Gastrocnemius medialis (tissue), 4 donors: ENCODE measurements at regions not wholly inside any gene's neighbourhood (a gene's known extent, or its start where the extent isn't known, plus 50 kb on each side); places are given as distances from the start of the nearest gene placed in this dataset.

Experiments used
- ATAC-seq, 2 donors: fragments of 150-250 bp; one replicate each; pipeline ENCODE4 v1.9.1; 2016
- DNase-seq, 2 donors: peaks; one replicate each; pipeline ENCODE4 v3.0.0-alpha.2; 2019
- H3K27ac ChIP-seq, 4 donors: fragments of 200-600 bp; sonication (generic); 1 replicate in 1 of 4; 2 replicates in 3 of 4; pipeline ENCODE4 v1.5.1; 2016 to 2018; ENCODE audit warnings: mild to moderate bottlenecking in 2 of 4, moderate library complexity in 1 of 4
- H3K27me3 ChIP-seq, 3 donors: fragments of 200-600 bp; sonication (generic) in 2 of 3; 1 replicate in 1 of 3; 2 replicates in 2 of 3; pipeline versions ENCODE4 v1.5.1 to v1.6.0; 2016 to 2019; ENCODE audit warnings: mild to moderate bottlenecking in 1 of 3, moderate library complexity in 1 of 3
- H3K36me3 ChIP-seq, 2 donors: fragments of 200-600 bp; sonication (generic) in 1 of 2; one replicate each; pipeline ENCODE4 v1.5.1; 2017 to 2018
- H3K4me1 ChIP-seq, 2 donors: fragments of 200-600 bp; sonication (generic) in 1 of 2; one replicate each; pipeline ENCODE4 v1.5.1; 2016 to 2017; ENCODE audit warnings: mild to moderate bottlenecking in 2 of 2
- H3K4me3 ChIP-seq, 4 donors: fragments of 200-600 bp; sonication (generic) in 3 of 4; 1 replicate in 1 of 4; 2 replicates in 3 of 4; pipeline ENCODE4 v1.5.1; 2016 to 2019; ENCODE audit warnings: mild to moderate bottlenecking in 2 of 4
- H3K9me3 ChIP-seq, 3 donors: fragments of 200-600 bp; sonication (generic) in 2 of 3; 1 replicate in 1 of 3; 2 replicates in 2 of 3; pipeline ENCODE4 v1.5.1; 2016 to 2019
- POLR2A ChIP-seq, 2 donors: fragments of 450-650 bp; IDR thresholded peaks; one replicate each; pipeline ENCODE4 v1.6.1; 2017; ENCODE audit warnings: antibody characterized with exemption in 2 of 2, mild to moderate bottlenecking in 2 of 2, moderate library complexity in 2 of 2
- in situ Hi-C, 4 donors: fragments of 200-750 bp; cut with MboI; loops; one replicate each; pipeline versions ENCODE4 v1.15.0 to v1.8.0; 2017; ENCODE audit warnings: low sequenced_read_pairs in 4 of 4
- intact Hi-C: fragments of 100-400 bp; cut with DNase I; formaldehyde crosslinking; loops from one replicate; pipeline ENCODE4 v1.15.1; 2023; ENCODE audit warnings: low total_unique reads
- TF ChIP-seq, protein P1 (sequence below), 5 experiments: fragments of 450-650 bp in 3 of 5; fragments of 200-600 bp in 2 of 5; sonication (generic) in 2 of 5; IDR thresholded peaks in 4 of 5; conservative IDR thresholded peaks in 1 of 5; 1 replicate in 4 of 5; 2 replicates in 1 of 5; pipeline ENCODE4 v1.5.1; 2016 to 2019; ENCODE audit warnings: antibody characterized with exemption in 5 of 5, mild to moderate bottlenecking in 3 of 5, moderate library complexity in 3 of 5

GRCh38 chr7:131911112-131911511 is 354.7 kb upstream of the PODXL start:
- Histone ChIP-seq H3K27ac (no peak overlapping the region), H3K27me3 (peaks cover 12 to 37% (median 25%) of the 10 kb centered on the region in 3 donors), H3K4me3 (no peak overlapping the region), H3K36me3 (no peaks in the 10 kb centered on the region), H3K4me1 (no peaks in the 10 kb centered on the region), H3K9me3 (no peaks in the 10 kb centered on the region)
- DNase-seq (no peak), ATAC-seq (no peak)
- intact Hi-C loops (no loop called here), in situ Hi-C loops (no loop called here)
- no peak for TF ChIP-seq POLR2A (IDR thresholded peaks at IDR 0.05)
- TF ChIP-seq, protein P1, sequence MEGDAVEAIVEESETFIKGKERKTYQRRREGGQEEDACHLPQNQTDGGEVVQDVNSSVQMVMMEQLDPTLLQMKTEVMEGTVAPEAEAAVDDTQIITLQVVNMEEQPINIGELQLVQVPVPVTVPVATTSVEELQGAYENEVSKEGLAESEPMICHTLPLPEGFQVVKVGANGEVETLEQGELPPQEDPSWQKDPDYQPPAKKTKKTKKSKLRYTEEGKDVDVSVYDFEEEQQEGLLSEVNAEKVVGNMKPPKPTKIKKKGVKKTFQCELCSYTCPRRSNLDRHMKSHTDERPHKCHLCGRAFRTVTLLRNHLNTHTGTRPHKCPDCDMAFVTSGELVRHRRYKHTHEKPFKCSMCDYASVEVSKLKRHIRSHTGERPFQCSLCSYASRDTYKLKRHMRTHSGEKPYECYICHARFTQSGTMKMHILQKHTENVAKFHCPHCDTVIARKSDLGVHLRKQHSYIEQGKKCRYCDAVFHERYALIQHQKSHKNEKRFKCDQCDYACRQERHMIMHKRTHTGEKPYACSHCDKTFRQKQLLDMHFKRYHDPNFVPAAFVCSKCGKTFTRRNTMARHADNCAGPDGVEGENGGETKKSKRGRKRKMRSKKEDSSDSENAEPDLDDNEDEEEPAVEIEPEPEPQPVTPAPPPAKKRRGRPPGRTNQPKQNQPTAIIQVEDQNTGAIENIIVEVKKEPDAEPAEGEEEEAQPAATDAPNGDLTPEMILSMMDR (IDR thresholded peaks at IDR 0.05 in 4 of 5, conservative IDR thresholded peaks at IDR 0.05 in 1 of 5), result no peak

- no peak for TF ChIP-seq POLR2A (IDR thresholded peaks at IDR 0.05)
- TF ChIP-seq, protein P1 (IDR thresholded peaks at IDR 0.05 in 4 of 5, conservative IDR thresholded peaks at IDR 0.05 in 1 of 5), result no peak
- Histone ChIP-seq H3K36me3 (no peaks in the 10 kb centered on the region), H3K27ac (no peak overlapping the region), H3K4me3 (peak overlapping the region in 3 of 4 donors; percentile 23 to 38 (median 25)), H3K4me1 (no peaks in the 10 kb centered on the region), H3K9me3 (no peaks in the 10 kb centered on the region), H3K27me3 (peaks cover 12 to 37% (median 25%) of the 10 kb centered on the region in 3 donors)
- ATAC-seq (no peak), DNase-seq (no peak)
- intact Hi-C loops, result no loop called here
- in situ Hi-C loops, result no loop called here
These were observed 352.8 kb upstream of the PODXL start for GRCh38 chr7:131909151-131909768.

- no peak for ATAC-seq
- no peak for DNase-seq
- intact Hi-C loops (no loop called here), in situ Hi-C loops (no loop called here)
- peak overlapping the region in 1 of 4 donors; percentile 38 for H3K4me3 ChIP-seq
- H3K27ac ChIP-seq, result no peak overlapping the region
- peaks cover 12 to 37% (median 25%) of the 10 kb centered on the region in 3 donors for H3K27me3 ChIP-seq
- no peaks in the 10 kb centered on the region for H3K36me3 ChIP-seq
- H3K9me3 ChIP-seq, result no peaks in the 10 kb centered on the region
- H3K4me1 ChIP-seq, result no peaks in the 10 kb centered on the region
- TF ChIP-seq, protein P1 (IDR thresholded peaks at IDR 0.05 in 4 of 5, conservative IDR thresholded peaks at IDR 0.05 in 1 of 5), result no peak
- no peak for TF ChIP-seq POLR2A (IDR thresholded peaks at IDR 0.05)
These were observed 352.3 kb upstream of the PODXL start for GRCh38 chr7:131908714-131909113.

DNA sequence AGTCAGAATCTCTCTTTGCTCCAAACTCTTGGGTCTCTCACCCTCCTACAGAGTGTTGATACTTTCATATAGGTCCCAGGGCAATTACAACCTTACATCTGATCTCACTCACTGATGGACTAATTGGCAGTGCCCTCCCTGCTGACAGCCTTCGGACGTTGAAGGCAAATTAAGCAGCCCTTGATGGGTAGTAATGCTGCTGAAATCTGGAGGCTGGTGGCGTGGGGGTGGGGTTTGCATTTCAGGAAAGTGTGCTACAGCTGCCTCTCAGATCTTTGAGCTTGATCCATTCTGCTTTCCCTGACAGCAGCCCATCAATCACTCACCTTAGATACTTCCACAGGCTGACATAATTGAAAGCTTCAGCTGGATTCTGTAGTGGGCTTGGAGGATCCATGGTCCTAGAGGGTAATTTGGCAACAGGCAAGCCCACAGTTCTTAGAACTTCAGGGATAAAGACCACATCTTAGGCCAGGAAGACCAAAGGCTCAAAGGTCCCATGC is 349.1 kb upstream of the PODXL start:
- Histone ChIP-seq H3K4me1 (no peaks in the 10 kb centered on the region), H3K27ac (no peak overlapping the region), H3K36me3 (no peaks in the 10 kb centered on the region), H3K27me3 (peaks cover 12 to 22% (median 20%) of the 10 kb centered on the region in 3 donors), H3K9me3 (no peaks in the 10 kb centered on the region), H3K4me3 (no peak overlapping the region)
- TF ChIP-seq, protein P1 (IDR thresholded peaks at IDR 0.05 in 4 of 5, conservative IDR thresholded peaks at IDR 0.05 in 1 of 5), result no peak
- no peak for TF ChIP-seq POLR2A (IDR thresholded peaks at IDR 0.05)
- in situ Hi-C loops, result no loop called here
- ATAC-seq, result no peak
- intact Hi-C loops, result no loop called here
- no peak for DNase-seq
